Fibroblast of skin of right biceps (primary cell): ENCODE measurements at regions not wholly inside any gene's neighbourhood (a gene's known extent, or its start where the extent isn't known, plus 50 kb on each side); places are given as distances from the start of the nearest gene placed in this dataset.
"Not testable (repeated sequence)": the region's sequence is repeated elsewhere in the genome, so short reads cannot be mapped to it uniquely, and the experiment has no call there.

Source experiments
- DNase-seq: peaks from one replicate; pipeline ENCODE4 v3.0.0-alpha.2; 2013

DNA sequence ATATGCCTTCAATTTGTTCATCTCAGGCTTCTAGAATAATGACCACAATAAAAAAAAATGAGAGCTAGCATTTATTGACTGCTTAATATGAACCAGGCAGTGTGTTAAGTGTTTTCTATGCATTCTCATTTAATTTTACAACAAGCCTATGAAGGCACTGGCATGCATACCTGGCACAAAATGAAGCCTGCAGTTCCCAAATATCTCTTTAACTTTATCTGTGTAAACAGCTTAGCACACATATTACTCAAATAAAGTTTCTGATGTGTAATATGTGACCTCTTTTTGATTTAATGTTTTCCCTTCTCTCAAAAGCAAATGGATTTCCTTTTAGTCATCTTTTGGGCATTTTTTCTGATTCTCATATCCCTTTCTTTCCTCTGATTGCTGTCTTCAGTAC, 671.8 kb downstream of the PCDH7 start:
- DNase-seq, result no peak

- DNase-seq, result no peak
Measured at GRCh38 chr4:31392923-31393322, 672.8 kb downstream of the PCDH7 start.

GRCh38 chr4:31408121-31408520, 688.0 kb downstream of the PCDH7 start:
- no peak for DNase-seq

DNA sequence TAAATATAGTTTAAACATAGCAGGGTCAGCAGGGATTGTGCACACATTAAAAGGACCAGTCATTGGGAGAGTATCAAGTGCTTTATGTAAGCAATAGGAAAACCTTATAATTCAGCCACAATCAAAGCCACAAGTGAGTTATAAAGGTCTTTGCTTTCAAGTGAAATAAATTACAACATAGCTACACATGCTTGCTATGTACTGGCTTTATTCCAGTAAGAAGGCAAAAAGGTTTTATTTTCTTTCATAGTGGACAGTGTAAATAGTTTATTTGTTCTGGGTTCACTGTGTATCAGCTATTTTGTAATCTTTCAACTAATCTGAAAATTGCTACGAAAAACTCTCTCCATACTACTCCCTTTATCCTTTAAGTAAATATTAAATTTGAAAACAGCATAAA, 691.4 kb downstream of the PCDH7 start:
- DNase-seq, result no peak

DNA sequence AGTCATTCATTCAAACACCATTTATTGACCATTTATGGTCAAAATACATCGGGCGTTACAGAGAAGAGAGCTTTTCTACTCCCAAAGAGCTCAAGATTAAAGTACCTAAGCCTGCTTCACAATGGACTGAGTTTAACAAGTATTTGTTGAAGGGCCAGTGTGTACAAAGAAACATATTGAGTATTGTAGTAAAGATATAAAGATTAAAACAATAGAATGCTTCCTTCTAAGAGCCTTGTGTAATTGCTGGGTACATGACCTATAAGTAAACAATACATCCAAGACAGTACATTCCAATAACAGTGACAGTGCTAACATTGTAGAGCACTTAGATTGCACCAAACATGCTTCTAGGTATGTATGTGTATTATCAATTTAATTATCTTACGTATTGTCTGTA, 695.5 kb downstream of the PCDH7 start:
- DNase-seq, result no peak

DNA sequence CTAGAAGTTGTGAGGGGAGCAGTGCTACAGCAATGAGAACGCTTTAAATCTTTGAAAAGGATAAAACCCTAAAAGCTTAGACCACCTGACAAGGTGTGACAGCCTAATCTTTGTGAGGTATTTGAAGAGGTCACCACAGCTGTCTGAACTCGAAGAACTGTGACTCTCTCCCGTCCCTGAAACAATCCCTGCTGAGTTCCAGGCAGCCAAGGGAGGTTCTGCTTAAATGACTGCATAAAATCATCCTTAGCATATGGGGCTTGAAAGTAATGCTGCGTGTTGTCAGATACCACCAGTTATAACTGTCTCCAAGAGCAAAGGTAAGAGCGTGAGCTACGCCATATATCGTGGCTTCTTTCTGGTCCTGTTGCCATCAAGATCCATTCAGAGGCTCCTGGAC, 696.3 kb downstream of the PCDH7 start:
- no peak for DNase-seq

DNA sequence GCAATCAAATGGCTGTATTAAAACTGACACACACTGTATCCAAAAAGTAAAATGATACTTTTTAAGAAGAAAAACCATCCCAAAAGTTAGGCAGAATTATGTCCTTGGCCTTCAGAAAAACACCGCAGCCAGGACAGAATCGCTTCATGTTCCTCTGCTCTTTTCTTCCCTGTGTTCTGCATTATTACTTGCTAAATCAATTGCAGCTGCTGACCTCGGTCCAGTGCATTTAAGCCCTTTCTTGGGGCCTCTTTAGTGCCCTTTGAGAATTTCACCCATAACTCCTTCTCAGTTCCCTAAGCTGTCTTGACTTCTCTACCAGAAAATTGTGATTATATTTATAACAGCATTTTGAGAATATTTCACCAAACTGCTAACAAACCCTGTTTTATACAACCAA, 696.9 kb downstream of the PCDH7 start:
- DNase-seq, result no peak

- no peak for DNase-seq
Measured at GRCh38 chr4:31422006-31422405, 701.8 kb downstream of the PCDH7 start.

GRCh38 chr4:31427691-31428090, 707.5 kb downstream of the PCDH7 start:
- DNase-seq, result no peak

- DNase-seq, result no peak
Measured at GRCh38 chr4:31442236-31442635, 722.1 kb downstream of the PCDH7 start.

GRCh38 chr4:31445526-31445925, 725.4 kb downstream of the PCDH7 start:
- DNase-seq, result no peak

GRCh38 chr4:31455612-31456011, 735.4 kb downstream of the PCDH7 start:
- no peak for DNase-seq

DNA sequence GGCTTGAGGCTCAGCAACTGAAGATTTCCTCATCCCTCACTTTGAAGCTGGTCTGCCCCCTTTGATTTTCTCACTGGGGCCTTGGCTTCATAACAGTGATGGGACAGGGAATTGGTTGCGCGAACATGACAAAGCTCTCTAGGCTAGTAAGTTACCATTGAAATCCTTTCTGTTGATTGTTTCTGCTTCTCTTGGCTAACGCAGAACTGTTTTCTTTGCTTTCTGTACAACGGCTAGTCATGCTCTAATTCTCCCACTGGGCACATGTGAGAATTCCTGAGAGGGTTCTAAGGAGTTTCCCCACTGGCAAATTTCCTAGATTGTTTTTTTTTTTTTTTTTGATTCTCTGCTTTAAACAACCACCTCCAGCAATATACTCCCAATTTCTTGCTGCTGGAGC, 738.6 kb downstream of the PCDH7 start:
- peak; percentile 28 for DNase-seq

GRCh38 chr4:31461421-31461820, 741.3 kb downstream of the PCDH7 start:
- peak; percentile 28 for DNase-seq

- DNase-seq, result peak; percentile 24
Measured at GRCh38 chr4:31467781-31468180, 747.6 kb downstream of the PCDH7 start.

GRCh38 chr4:31474221-31474620, 754.1 kb downstream of the PCDH7 start:
- no peak for DNase-seq

GRCh38 chr4:31482691-31483090, 762.5 kb downstream of the PCDH7 start:
- DNase-seq, result no peak

DNA sequence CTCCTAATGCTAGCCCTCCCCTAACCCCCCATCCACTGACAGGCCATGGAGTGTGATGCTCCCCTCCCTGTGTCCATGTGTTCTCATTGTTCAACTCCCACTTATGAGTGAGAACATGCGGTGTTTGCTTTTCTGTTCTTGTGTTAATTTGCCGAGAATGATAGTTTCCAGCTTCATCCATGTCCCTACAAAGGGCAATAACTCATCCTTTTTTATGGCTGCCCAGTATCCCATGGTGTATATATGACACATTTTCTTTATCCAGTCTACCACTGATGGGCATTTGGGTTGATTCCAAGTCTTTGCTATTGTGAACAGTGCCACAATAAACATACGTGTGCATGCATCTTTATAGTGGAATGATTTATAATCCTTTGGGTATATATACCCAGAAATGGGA, 779.0 kb downstream of the PCDH7 start:
- DNase-seq, result not testable (repeated sequence)

DNA sequence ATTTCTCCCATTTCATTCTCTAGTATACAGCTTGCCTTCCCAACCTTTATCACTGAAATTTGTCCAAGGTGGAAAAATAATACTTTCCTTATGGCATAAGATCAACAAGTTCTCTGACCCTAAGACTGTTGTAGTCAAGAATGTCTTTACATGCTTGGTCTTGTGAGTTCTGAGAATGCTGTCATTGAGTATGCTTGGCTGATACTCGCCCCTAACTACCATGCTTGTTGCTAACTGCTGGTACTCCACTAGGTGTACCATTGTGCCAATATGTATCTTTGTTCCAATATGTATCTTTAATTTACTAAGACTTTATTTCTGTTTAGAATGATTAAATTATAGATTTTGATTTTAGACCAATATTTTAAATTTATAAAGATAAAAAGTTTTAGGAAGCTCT, 796.4 kb downstream of the PCDH7 start:
- no peak for DNase-seq

DNA sequence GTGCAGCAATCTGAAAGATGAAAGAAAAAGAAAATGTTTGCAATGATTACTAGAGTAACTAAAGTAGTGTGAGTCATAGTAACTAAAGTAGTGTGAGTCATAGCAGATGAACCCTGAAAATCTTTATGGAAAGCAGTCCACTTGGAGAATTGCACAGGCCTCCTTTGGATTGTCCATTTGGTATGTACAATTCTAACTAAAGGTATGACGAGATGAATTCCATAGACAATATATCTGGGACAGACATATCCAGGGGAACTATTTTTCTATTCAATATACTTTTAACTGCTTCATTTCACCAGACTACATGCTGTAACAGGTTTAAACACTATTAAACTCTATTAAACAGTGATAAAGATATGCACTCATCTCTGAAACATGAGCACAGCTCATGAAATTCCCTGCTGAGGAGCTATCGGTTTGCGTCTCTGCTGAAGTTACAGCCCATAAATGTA, 798.7 kb downstream of the PCDH7 start:
- peak; percentile 58 for DNase-seq

DNA sequence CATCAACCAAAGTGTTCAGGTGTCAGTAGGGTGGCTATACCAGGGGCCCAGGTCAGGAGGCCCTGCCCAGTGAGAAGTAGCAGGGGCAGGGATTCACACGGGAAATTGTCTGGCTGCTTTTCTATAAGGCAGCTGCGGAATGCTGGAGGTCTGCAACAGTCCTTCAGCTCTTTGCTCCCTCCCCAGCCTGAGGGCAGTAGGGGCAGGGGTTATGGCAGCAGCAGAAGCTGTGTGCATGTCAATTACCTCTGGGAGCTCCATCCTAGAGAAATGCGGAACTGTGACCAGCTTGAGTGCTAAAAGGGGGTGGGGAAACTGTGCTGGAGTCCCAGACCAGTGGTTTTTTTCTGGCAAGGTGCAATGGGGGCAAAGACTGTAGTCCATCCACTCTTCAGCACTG, 810.4 kb downstream of the PCDH7 start:
- no peak for DNase-seq

DNA sequence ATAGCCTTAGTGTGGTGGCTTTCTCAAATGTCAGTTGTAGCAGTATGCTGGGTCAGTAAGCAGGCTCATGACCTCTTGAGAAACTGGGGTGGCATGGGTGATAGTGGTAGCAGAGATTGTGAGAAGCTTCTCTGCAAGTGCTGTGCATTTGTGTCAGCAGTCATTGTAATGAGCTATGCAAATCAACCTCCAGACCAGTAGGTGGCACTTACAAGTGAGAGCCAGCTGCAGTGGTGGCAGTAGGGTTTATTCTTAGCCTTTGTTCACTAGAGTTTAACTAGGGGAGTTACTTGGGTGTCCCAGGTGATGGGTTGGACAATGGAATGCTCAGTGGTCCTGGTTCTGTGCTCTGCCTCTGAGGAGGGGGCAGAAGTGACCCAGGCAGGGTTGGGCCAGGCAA, 818.7 kb downstream of the PCDH7 start:
- DNase-seq, result no peak

DNA sequence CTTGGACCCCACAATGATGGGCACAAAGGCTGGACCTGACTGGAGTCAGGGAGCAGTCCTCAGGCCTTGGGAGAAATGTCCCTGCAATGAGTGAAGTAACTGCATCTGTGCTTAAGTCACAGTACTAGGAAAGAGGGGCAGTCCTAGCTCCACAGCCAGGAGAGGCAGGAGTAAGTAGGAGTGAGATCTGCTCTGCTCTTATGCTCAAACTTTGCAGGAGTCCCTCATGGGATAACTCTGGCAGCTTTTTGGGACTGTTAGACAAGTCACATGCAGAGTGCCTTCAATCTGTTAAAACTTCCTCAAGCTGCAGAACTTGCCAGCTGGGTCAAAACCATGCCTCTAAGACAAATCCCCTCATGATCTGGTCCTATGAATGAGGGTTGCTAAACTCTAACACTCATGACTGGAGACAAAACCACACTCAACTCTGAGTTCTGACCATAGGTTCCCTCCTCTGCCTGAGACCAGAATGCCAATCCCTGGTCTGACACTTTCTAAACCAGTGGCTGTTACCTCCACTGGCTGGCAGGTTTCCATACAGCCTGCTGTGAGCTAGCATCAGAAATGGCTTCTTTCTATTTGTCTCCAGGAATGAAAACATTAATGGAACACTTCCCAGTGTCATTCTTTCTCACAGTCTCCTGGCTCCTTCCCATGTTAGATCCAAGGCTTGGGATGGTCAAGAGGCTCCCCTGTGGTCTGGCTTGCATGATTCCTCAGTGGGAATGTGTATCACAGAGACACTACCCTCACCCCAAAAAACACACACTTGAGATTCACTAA, 819.3 kb downstream of the PCDH7 start:
- DNase-seq, result peak; percentile 2

DNA sequence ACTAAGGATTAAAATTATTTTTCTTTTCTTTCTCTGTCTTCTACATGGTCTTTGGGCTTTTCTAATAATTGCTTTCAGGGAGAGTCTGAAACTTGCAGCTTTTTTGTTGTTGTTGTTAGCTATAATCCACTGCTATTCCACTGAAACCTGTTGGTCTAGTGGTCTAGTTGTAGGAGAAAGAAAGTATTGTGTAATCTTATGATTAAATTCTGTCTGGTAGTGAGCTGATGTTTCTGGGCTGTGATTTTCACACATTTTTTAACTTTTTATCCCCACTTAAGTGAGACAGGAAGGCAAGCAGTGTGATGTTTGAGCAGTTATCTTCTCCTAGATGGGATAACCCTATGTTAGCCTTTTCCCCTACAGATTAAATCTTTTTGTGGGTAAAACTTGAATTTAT, 825.2 kb downstream of the PCDH7 start:
- no peak for DNase-seq

DNA sequence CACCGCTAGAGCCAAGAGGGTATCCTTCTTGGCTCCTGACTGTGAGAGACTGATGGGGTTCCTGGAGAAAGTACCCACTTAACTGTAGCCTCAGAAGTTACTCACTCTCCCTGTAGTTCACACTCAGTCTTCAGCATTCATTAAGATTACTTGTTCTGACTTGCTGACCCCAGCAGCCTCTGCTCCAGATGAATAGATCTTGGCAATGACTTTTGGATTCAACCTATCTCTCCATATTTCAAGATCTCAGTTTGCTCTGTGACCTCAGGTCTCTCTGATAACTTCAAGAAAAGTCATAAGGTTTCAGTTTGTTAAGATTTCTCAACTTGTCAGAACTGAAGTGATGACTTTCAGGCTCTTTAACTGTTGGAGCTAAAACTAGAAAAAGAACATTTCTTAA, 825.6 kb downstream of the PCDH7 start:
- no peak for DNase-seq
